ENCODE measurements at regions not wholly inside any gene's neighbourhood (a gene's known extent, or its start where the extent isn't known, plus 50 kb on each side); places are given as distances from the start of the nearest gene placed in this dataset.
"Not testable (repeated sequence)": the region's sequence is repeated elsewhere in the genome, so short reads cannot be mapped to it uniquely, and the experiment has no call there.

- Histone ChIP-seq H3K27me3 (ENCODE audit: control insufficient read depth, insufficient read depth, low read length) (no peaks in the 10 kb centered on the region), H3K4me3 (ENCODE audit: low read depth, low read length) (no peak overlapping the region), H3K36me3 (ENCODE audit: control insufficient read depth, insufficient read depth, low read length) (no peaks in the 10 kb centered on the region)
- ChIA-PET CTCF (interaction anchor here (0.6 kb wide), 1 partner anchor 473 kb away, joined by 4 read pairs; no protein-coding TSS in a partner anchor), POLR2A (no interaction called here)
- no peak for TF ChIP-seq CTCF (IDR thresholded peaks at IDR 0.05; ENCODE audit: insufficient read depth, low read depth, low read length)
- no peak for DNase-seq (ENCODE audit: low read depth)
These were observed 287.2 kb downstream of the TFAP2C start for GRCh38 chr20:56916345-56916622.

DNA sequence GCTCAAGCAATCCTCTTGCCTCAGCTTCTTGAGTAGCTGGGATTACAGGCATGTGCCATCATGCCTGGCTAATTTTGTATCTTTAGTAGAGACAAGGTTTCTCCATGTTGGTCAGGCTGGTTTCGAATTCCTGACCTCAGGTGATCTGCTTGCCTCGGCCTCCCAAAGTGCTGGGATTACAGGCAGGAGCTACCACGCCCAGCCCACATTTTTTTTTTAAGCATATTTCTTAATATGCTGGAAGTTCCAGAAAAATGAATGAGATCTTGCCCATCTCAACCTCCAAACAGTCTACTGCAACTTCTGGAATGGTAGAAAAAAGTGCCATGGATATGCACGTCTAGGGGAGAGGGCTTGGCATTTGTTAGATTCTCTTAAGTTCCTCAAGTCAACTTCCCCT is 290.9 kb downstream of the TFAP2C start:
- POLR2A ChIA-PET; H3K36me3 ChIP-seq (ENCODE audit: control insufficient read depth, insufficient read depth, low read length); CTCF ChIA-PET; H3K27me3 ChIP-seq (ENCODE audit: control insufficient read depth, insufficient read depth, low read length); H3K4me3 ChIP-seq (ENCODE audit: low read depth, low read length); DNase-seq (ENCODE audit: low read depth): not testable (repeated sequence)

DNA sequence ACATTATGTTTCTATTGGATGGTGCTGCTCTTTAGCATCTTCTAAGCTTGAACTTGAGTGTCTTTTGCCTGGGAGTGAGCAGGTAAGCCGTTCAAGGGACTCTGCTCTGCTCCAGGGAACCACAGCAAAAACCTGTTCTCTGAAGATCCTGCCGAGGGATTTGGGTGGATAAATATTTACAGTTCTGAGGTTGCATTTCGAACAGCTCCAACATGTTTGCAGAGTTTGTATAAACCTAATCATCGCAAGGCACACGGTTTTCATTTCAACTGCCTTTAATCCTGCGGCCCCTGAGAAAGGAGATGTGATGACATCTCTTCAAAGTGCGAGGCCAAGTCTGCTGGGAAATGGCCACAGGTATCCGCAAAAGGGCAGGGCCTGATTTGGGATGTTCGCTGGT is 293.4 kb downstream of the TFAP2C start:
- ChIA-PET POLR2A (no interaction called here), CTCF (no interaction called here)
- peaks cover 13% of the 10 kb centered on the region for H3K27me3 ChIP-seq (ENCODE audit: control insufficient read depth, insufficient read depth, low read length)
- no peak for DNase-seq (ENCODE audit: low read depth)
- H3K4me3 ChIP-seq (ENCODE audit: low read depth, low read length): no peak overlapping the region
- no peaks in the 10 kb centered on the region for H3K36me3 ChIP-seq (ENCODE audit: control insufficient read depth, insufficient read depth, low read length)
- TF ChIP-seq CTCF (IDR thresholded peaks at IDR 0.05; ENCODE audit: insufficient read depth, low read depth, low read length): no peak

- no peak for DNase-seq (ENCODE audit: low read depth)
- CTCF ChIA-PET: no interaction called here
- POLR2A ChIA-PET: no interaction called here
- H3K36me3 ChIP-seq (ENCODE audit: control insufficient read depth, insufficient read depth, low read length): no peaks in the 10 kb centered on the region
- no peak for TF ChIP-seq CTCF (IDR thresholded peaks at IDR 0.05; ENCODE audit: insufficient read depth, low read depth, low read length)
- H3K27me3 ChIP-seq (ENCODE audit: control insufficient read depth, insufficient read depth, low read length): peaks cover 13% of the 10 kb centered on the region
- no peak overlapping the region for H3K4me3 ChIP-seq (ENCODE audit: low read depth, low read length)
These were observed 295.4 kb downstream of the TFAP2C start for GRCh38 chr20:56924292-56925081.

GRCh38 chr20:56925082-56925830 is 296.1 kb downstream of the TFAP2C start:
- H3K27me3 ChIP-seq (ENCODE audit: control insufficient read depth, insufficient read depth, low read length): peaks cover 13% of the 10 kb centered on the region
- TF ChIP-seq CTCF (IDR thresholded peaks at IDR 0.05; ENCODE audit: insufficient read depth, low read depth, low read length): no peak
- DNase-seq (ENCODE audit: low read depth): no peak
- CTCF ChIA-PET: interaction anchor here (1.0 kb wide), 1 partner anchor 30 kb away, joined by 4 read pairs; no protein-coding TSS in a partner anchor
- POLR2A ChIA-PET: no interaction called here
- no peak overlapping the region; the same call in 1 of the 2 replicates for H3K4me3 ChIP-seq (ENCODE audit: low read depth, low read length)
- H3K36me3 ChIP-seq (ENCODE audit: control insufficient read depth, insufficient read depth, low read length): no peaks in the 10 kb centered on the region
